ENCODE measurements at regions not wholly inside any gene's neighbourhood (a gene's known extent, or its start where the extent isn't known, plus 50 kb on each side); places are given as distances from the start of the nearest gene placed in this dataset.

DNA sequence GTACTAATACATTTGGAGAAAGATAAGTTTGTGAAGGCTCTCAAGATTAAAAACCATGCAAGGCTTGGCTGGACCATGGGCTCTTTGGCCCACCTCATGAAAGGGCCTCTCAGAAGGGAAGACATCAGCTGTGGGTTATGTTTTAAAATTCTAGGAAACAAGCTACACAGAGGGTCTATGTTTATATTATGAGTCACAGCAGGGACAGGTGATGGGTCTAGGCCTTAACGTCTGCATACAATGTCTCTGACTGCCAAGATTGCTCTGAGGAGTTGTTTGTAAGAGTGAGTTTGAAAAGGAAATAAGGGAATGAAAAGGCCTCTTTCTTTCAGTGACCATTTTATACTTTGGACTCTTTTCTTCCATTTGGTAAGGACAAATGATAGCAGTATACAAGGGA, 77.0 kb upstream of the ARMCX2 start:
- no peaks in the 10 kb centered on the region for H3K27me3 ChIP-seq (ENCODE audit: low read length)
- H2AFZ ChIP-seq (ENCODE audit: low read length), result no peak overlapping the region
- no peak overlapping the region for H3K4me2 ChIP-seq (ENCODE audit: low read depth, low read length, poor library complexity, severe bottlenecking)
- no peaks in the 10 kb centered on the region for H3K9me3 ChIP-seq (ENCODE audit: low read length)
- DNase-seq, result no peak
- H3K4me1 ChIP-seq (ENCODE audit: low read length), result no peaks in the 10 kb centered on the region
- H3K36me3 ChIP-seq (ENCODE audit: insufficient read depth, low read length), result no peaks in the 10 kb centered on the region
- no peak overlapping the region for H3K4me3 ChIP-seq (ENCODE audit: low read length)
- no peaks in the 10 kb centered on the region for H4K20me1 ChIP-seq (ENCODE audit: insufficient read depth, low read depth, low read length)
- no peak overlapping the region for H3K27ac ChIP-seq (ENCODE audit: low read length)
- no peak overlapping the region for H3K9ac ChIP-seq (ENCODE audit: low read length)
- no peaks in the 10 kb centered on the region for H3K79me2 ChIP-seq (ENCODE audit: low read length)
- H3K9me2 ChIP-seq (replicated peaks; ENCODE audit: insufficient read depth, low read length), result no peaks in the 10 kb centered on the region

- H3K79me2 ChIP-seq (ENCODE audit: low read length), result no peaks in the 10 kb centered on the region
- no peak overlapping the region for H3K9ac ChIP-seq (ENCODE audit: low read length)
- no peak overlapping the region for H3K4me3 ChIP-seq (ENCODE audit: low read length)
- no peak overlapping the region for H3K4me2 ChIP-seq (ENCODE audit: low read depth, low read length, poor library complexity, severe bottlenecking)
- H3K9me2 ChIP-seq (replicated peaks; ENCODE audit: insufficient read depth, low read length), result no peaks in the 10 kb centered on the region
- H3K9me3 ChIP-seq (ENCODE audit: low read length), result no peaks in the 10 kb centered on the region
- H3K36me3 ChIP-seq (ENCODE audit: insufficient read depth, low read length), result no peaks in the 10 kb centered on the region
- no peaks in the 10 kb centered on the region for H4K20me1 ChIP-seq (ENCODE audit: insufficient read depth, low read depth, low read length)
- no peaks in the 10 kb centered on the region for H3K4me1 ChIP-seq (ENCODE audit: low read length)
- H3K27me3 ChIP-seq (ENCODE audit: low read length), result no peaks in the 10 kb centered on the region
- no peak overlapping the region for H2AFZ ChIP-seq (ENCODE audit: low read length)
- no peak for DNase-seq
- H3K27ac ChIP-seq (ENCODE audit: low read length), result no peak overlapping the region
These were observed 73.2 kb upstream of the ARMCX2 start for GRCh38 chrX:101732870-101733269.

- no peaks in the 10 kb centered on the region for H4K20me1 ChIP-seq (ENCODE audit: insufficient read depth, low read depth, low read length)
- H3K9me3 ChIP-seq (ENCODE audit: low read length), result no peaks in the 10 kb centered on the region
- no peaks in the 10 kb centered on the region for H3K9me2 ChIP-seq (replicated peaks; ENCODE audit: insufficient read depth, low read length)
- no peaks in the 10 kb centered on the region for H3K27me3 ChIP-seq (ENCODE audit: low read length)
- H3K4me2 ChIP-seq (ENCODE audit: low read depth, low read length, poor library complexity, severe bottlenecking), result no peak overlapping the region
- no peaks in the 10 kb centered on the region for H3K36me3 ChIP-seq (ENCODE audit: insufficient read depth, low read length)
- H3K4me3 ChIP-seq (ENCODE audit: low read length), result no peak overlapping the region
- H3K79me2 ChIP-seq (ENCODE audit: low read length), result no peaks in the 10 kb centered on the region
- no peak overlapping the region for H3K27ac ChIP-seq (ENCODE audit: low read length)
- H2AFZ ChIP-seq (ENCODE audit: low read length), result no peak overlapping the region
- DNase-seq, result no peak
- no peaks in the 10 kb centered on the region for H3K4me1 ChIP-seq (ENCODE audit: low read length)
- H3K9ac ChIP-seq (ENCODE audit: low read length), result no peak overlapping the region
These were observed 70.3 kb upstream of the ARMCX2 start for GRCh38 chrX:101729986-101730385.
